Endothelial cell of umbilical vein (primary cell): ENCODE measurements at regions not wholly inside any gene's neighbourhood (a gene's known extent, or its start where the extent isn't known, plus 50 kb on each side); places are given as distances from the start of the nearest gene placed in this dataset.

Experiments used
- BruUV-seq: library from RNA; stranded (reverse); fragments of 400-500 nt; replicated peaks from 2 replicates; lab custom pipeline; 2021; lab: Mats Ljungman, UMichigan
- CTCF ChIA-PET: fragments of 300-600, 350-600 bp; sonication (Branson Sonifier 250); formaldehyde crosslinking; loops from one replicate; lab custom pipeline; 2021; ENCODE audit warnings: antibody characterized with exemption, inconsistent platforms; lab: Charles Lee
- POLR2A ChIA-PET: fragments of 300-600, 350-600 bp; sonication (Branson Sonifier 250); formaldehyde crosslinking; loops from one replicate; lab custom pipeline; 2021; ENCODE audit warnings: antibody characterized with exemption, inconsistent platforms; lab: Charles Lee
- DNase-seq: peaks from one replicate; pipeline ENCODE4 v3.0.0-alpha.2; 2011; ENCODE audit warnings: low read depth, low spot score
- FAIRE-seq: peaks from 2 replicates; lab custom pipeline; 2011; peaks lifted over from hg19 to GRCh38; lab: Jason Lieb, UNC
- H2AFZ ChIP-seq: 2 replicates; pipeline ENCODE4 v1.6.0; 2012; ENCODE audit warnings: low read depth, low read length, control low read depth, inconsistent platforms
- H3K27ac ChIP-seq: 2 replicates; pipeline ENCODE4 v1.5.1; 2011; ENCODE audit warnings: low read depth, mild to moderate bottlenecking, control low read depth, low read length, moderate library complexity; ENCODE audit not compliant: insufficient read depth
- H3K27me3 ChIP-seq, 2 experiments: 2 replicates each; pipeline versions ENCODE4 v1.6.0 to v1.6.1; 2011; ENCODE audit warnings: low read length in 2 of 2, mixed read lengths in 1 of 2; ENCODE audit not compliant: control insufficient read depth in 2 of 2, insufficient read depth in 2 of 2
- H3K36me3 ChIP-seq, 2 experiments: 2 replicates in 1 of 2; 3 replicates in 1 of 2; pipeline ENCODE4 v1.5.1; 2011; ENCODE audit warnings: low read length in 2 of 2, mild to moderate bottlenecking in 1 of 2, moderate library complexity in 1 of 2; ENCODE audit not compliant: control insufficient read depth in 2 of 2, insufficient read depth in 2 of 2; ENCODE audit errors: extremely low read depth in 1 of 2
- H3K4me1 ChIP-seq: 3 replicates; pipeline ENCODE4 v1.5.1; 2011; ENCODE audit warnings: mild to moderate bottlenecking, low read length; ENCODE audit not compliant: control insufficient read depth, insufficient read depth; ENCODE audit errors: extremely low read depth
- H3K4me2 ChIP-seq: 2 replicates; pipeline ENCODE4 v1.6.1; 2011; ENCODE audit warnings: low read length, control low read depth, mixed read lengths; ENCODE audit not compliant: insufficient read depth
- H3K4me3 ChIP-seq, 3 experiments: fragments of 200-600 bp in 1 of 3; sonication (generic), shearing (Covaris generic) in 1 of 3; replicated peaks in 1 of 3; 2 replicates each; pipeline ENCODE4 v1.5.1; 2011 to 2016; ENCODE audit warnings: control low read depth in 3 of 3, low read length in 3 of 3, mild to moderate bottlenecking in 2 of 3, inconsistent platforms in 1 of 3, low read depth in 1 of 3, moderate library complexity in 1 of 3; ENCODE audit not compliant: insufficient read depth in 1 of 3
- H3K79me2 ChIP-seq: 2 replicates; pipeline ENCODE4 v1.6.0; 2012; ENCODE audit warnings: low read length, inconsistent platforms; ENCODE audit not compliant: control insufficient read depth, insufficient read depth
- H3K9ac ChIP-seq: replicated peaks from 2 replicates; pipeline ENCODE3; 2011; ENCODE audit warnings: low read length, control low read depth; ENCODE audit not compliant: insufficient read depth; ENCODE audit errors: extremely low read depth
- H3K9me1 ChIP-seq: replicated peaks from 3 replicates; pipeline ENCODE4 v1.6.0; 2011; ENCODE audit warnings: mild to moderate bottlenecking, low read length; ENCODE audit not compliant: control insufficient read depth, insufficient read depth; ENCODE audit errors: extremely low read depth
- H3K9me3 ChIP-seq: replicated peaks from 2 replicates; pipeline ENCODE4 v1.5.1; 2012; ENCODE audit warnings: low read length, inconsistent platforms; ENCODE audit not compliant: control insufficient read depth, insufficient read depth
- H4K20me1 ChIP-seq: replicated peaks from 2 replicates; pipeline ENCODE3; 2011; ENCODE audit warnings: mild to moderate bottlenecking, low read length; ENCODE audit not compliant: control insufficient read depth, insufficient read depth; ENCODE audit errors: extremely low read depth
- CTCF ChIP-seq, 2 donors: IDR thresholded peaks; 1 replicate in 1 of 2; 2 replicates in 1 of 2; pipeline ENCODE4 v1.5.1; 2011; ENCODE audit warnings: low read length in 2 of 2, mild to moderate bottlenecking in 2 of 2, moderate library complexity in 2 of 2, control low read depth in 1 of 2, inconsistent platforms in 1 of 2, low read depth in 1 of 2; ENCODE audit not compliant: insufficient read depth in 1 of 2; ENCODE audit errors: extremely low read depth in 1 of 2
- JUN ChIP-seq: IDR thresholded peaks from 2 replicates; pipeline ENCODE4 v1.6.1; 2011; ENCODE audit warnings: borderline replicate concordance, low read depth; ENCODE audit not compliant: insufficient read length, insufficient read depth
- POLR2AphosphoS5 ChIP-seq: IDR thresholded peaks from 2 replicates; pipeline ENCODE4 v1.6.1; 2012; ENCODE audit warnings: low read depth, mild to moderate bottlenecking, control low read depth, low read length, moderate library complexity; ENCODE audit not compliant: insufficient read depth
- dilution Hi-C: fragments of 300-500 bp; cut with MboI; formaldehyde crosslinking; loops from one replicate; pipeline ENCODE4 v1.15.0; 2019; ENCODE audit warnings: low sequenced_read_pairs; ENCODE audit not compliant: extremely low pct_ligation_motif_present
- intact Hi-C: fragments of 100-400 bp; cut with micrococcal nuclease; formaldehyde crosslinking; loops from one replicate; pipeline ENCODE4 v1.10.0; 2022
- TF ChIP-seq, protein P1 (sequence below): IDR thresholded peaks from 2 replicates; pipeline ENCODE4 v1.6.1; 2011; ENCODE audit not compliant: insufficient read depth, insufficient read length

DNA sequence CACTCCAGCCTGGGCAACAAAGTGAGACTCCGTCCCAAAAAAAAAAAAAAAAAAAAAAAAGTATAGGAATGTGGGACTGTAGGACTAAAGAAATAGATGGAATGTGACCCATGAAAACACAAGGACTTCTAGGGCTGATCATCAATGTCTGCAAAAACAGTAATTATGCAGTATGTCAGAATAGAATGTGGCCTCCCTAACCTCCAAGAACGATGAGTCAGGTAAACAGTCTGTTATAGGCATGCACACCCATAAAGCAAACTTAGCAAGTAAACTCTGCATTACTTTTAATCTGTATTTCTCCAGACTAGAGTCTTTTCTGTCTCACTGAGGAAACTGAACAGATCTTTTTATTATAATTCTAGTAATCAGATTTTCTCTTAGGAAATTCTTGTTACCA lies 233.4 kb downstream of the HNRNPD start:
- H3K9me1 ChIP-seq, result no peaks in the 10 kb centered on the region
- no peaks in the 10 kb centered on the region for H3K79me2 ChIP-seq
- no peaks in the 10 kb centered on the region for H4K20me1 ChIP-seq
- H3K4me2 ChIP-seq, result no peak overlapping the region
- H3K9ac ChIP-seq, result no peak overlapping the region
- FAIRE-seq (no peak), DNase-seq (no peak)
- no peaks in the 10 kb centered on the region for H3K9me3 ChIP-seq
- H3K27me3 ChIP-seq, result no peaks in the 10 kb centered on the region
- H2AFZ ChIP-seq, result no peak overlapping the region
- ChIA-PET POLR2A (no interaction called here), CTCF (no interaction called here)
- H3K36me3 ChIP-seq, result no peaks in the 10 kb centered on the region
- H3K27ac ChIP-seq, result no peak overlapping the region
- dilution Hi-C loops (no loop called here), intact Hi-C loops (no loop called here)
- TF ChIP-seq JUN, result no peak
- TF ChIP-seq, protein P1, sequence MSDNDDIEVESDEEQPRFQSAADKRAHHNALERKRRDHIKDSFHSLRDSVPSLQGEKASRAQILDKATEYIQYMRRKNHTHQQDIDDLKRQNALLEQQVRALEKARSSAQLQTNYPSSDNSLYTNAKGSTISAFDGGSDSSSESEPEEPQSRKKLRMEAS, result no peak
- no peaks in the 10 kb centered on the region for H3K4me1 ChIP-seq
- no TSS peak for BruUV-seq
- H3K4me3 ChIP-seq, result no peak overlapping the region

GRCh38 chr4:82139287-82139686 lies 234.5 kb downstream of the HNRNPD start:
- Histone ChIP-seq H3K27me3 (no peaks in the 10 kb centered on the region), H3K27ac (no peak overlapping the region), H3K36me3 (no peaks in the 10 kb centered on the region), H3K4me1 (no peaks in the 10 kb centered on the region), H3K9me3 (no peaks in the 10 kb centered on the region), H3K9me1 (no peaks in the 10 kb centered on the region), H3K79me2 (no peaks in the 10 kb centered on the region), H2AFZ (no peak overlapping the region), H3K4me2 (no peak overlapping the region), H3K4me3 (no peak overlapping the region), H3K9ac (no peak overlapping the region), H4K20me1 (no peaks in the 10 kb centered on the region)
- FAIRE-seq (no peak), DNase-seq (no peak)
- no TSS peak for BruUV-seq
- dilution Hi-C loops (no loop called here), intact Hi-C loops (no loop called here)
- ChIA-PET CTCF (no interaction called here), POLR2A (no interaction called here)
- TF ChIP-seq, protein P1, result no peak
- TF ChIP-seq CTCF (IDR thresholded peaks at IDR 0.05; ENCODE audit: extremely low read depth in 1 of 2, insufficient read depth in 1 of 2, low read depth in 1 of 2, low read length in 2 of 2) (no peak), POLR2AphosphoS5 (no peak)
